GM18511 (cell line): ENCODE measurements at regions not wholly inside any gene's neighbourhood (a gene's known extent, or its start where the extent isn't known, plus 50 kb on each side); places are given as distances from the start of the nearest gene placed in this dataset.

Experiments used
- ATAC-seq: cut with Tn5 transposase; IDR thresholded peaks from one replicate; pipeline ENCODE4 v1.9.1; 2021; ENCODE audit warnings: mild to moderate bottlenecking, moderate library complexity; ENCODE audit not compliant: unreplicated experiment

GRCh38 chr5:4212981-4213819 lies 617.6 kb downstream of the IRX1 start:
- no peak for ATAC-seq

- no peak for ATAC-seq
Observed at GRCh38 chr5:4215143-4215542, 619.5 kb downstream of the IRX1 start.

- no peak for ATAC-seq
Observed at GRCh38 chr5:4216142-4216541, 620.5 kb downstream of the IRX1 start.

GRCh38 chr5:4220016-4220415 lies 624.4 kb downstream of the IRX1 start:
- ATAC-seq = no peak

GRCh38 chr5:4221048-4221447 lies 625.4 kb downstream of the IRX1 start:
- ATAC-seq = no peak

- ATAC-seq = no peak
Observed at GRCh38 chr5:4222147-4222546, 626.5 kb downstream of the IRX1 start.

GRCh38 chr5:4222821-4223220 lies 627.2 kb downstream of the IRX1 start:
- no peak for ATAC-seq

GRCh38 chr5:4225741-4226140 lies 630.1 kb downstream of the IRX1 start:
- ATAC-seq = no peak

- no peak for ATAC-seq
Observed at GRCh38 chr5:4226565-4226964, 630.9 kb downstream of the IRX1 start.

GRCh38 chr5:4228708-4229107 lies 633.1 kb downstream of the IRX1 start:
- no peak for ATAC-seq

- ATAC-seq = no peak
Observed at GRCh38 chr5:4229414-4230292, 634.0 kb downstream of the IRX1 start.

- ATAC-seq = no peak
Observed at GRCh38 chr5:4230471-4230785, 634.8 kb downstream of the IRX1 start.

GRCh38 chr5:4230786-4231641 lies 635.4 kb downstream of the IRX1 start:
- ATAC-seq = no peak

GRCh38 chr5:4232084-4232483 lies 636.5 kb downstream of the IRX1 start:
- ATAC-seq = no peak

- ATAC-seq = no peak
Observed at GRCh38 chr5:4233671-4234070, 638.0 kb downstream of the IRX1 start.

GRCh38 chr5:4243479-4244264 lies 648.0 kb downstream of the IRX1 start:
- no peak for ATAC-seq

- no peak for ATAC-seq
Observed at GRCh38 chr5:4244306-4244705, 648.7 kb downstream of the IRX1 start.

- no peak for ATAC-seq
Observed at GRCh38 chr5:4245076-4245475, 649.4 kb downstream of the IRX1 start.

GRCh38 chr5:4245511-4245910 lies 649.9 kb downstream of the IRX1 start:
- no peak for ATAC-seq

GRCh38 chr5:4246447-4246846 lies 650.8 kb downstream of the IRX1 start:
- ATAC-seq = no peak
